Mammary epithelial cell (primary cell): ENCODE measurements at regions not wholly inside any gene's neighbourhood (a gene's known extent, or its start where the extent isn't known, plus 50 kb on each side); places are given as distances from the start of the nearest gene placed in this dataset.

Source experiments
- CTCF ChIP-seq, 2 donors: IDR thresholded peaks in 1 of 2; conservative IDR thresholded peaks in 1 of 2; 2 replicates each; pipeline ENCODE4 v1.5.1; 2011 to 2012; ENCODE audit warnings: inconsistent platforms in 2 of 2, low read length in 2 of 2, mild to moderate bottlenecking in 2 of 2, control low read depth in 1 of 2, low read depth in 1 of 2; ENCODE audit not compliant: insufficient read depth in 1 of 2; ENCODE audit errors: extremely low read depth in 1 of 2
- EZH2 ChIP-seq: IDR thresholded peaks from 2 replicates; pipeline ENCODE4 v1.6.1; 2012; ENCODE audit warnings: low read length, inconsistent platforms, borderline replicate concordance

DNA sequence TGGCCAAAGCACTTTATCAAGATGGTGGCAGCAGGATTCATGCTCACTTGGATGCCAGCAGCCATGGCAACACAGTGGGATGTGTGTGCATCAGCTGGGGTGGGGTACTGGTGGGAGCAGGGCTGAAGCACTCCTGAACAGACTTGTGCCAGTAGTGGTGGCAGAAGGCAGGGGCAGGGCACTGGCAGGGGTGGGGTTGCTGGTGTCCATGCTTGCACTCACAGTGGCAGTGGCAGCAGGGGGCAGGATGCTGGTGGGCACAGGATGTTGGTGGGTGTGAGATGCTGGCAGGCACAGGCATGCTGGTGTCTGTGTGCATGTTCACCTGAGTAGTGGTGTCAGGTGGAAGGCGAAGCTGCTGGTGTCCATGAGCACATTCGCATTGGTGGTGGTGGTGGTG lies 161.0 kb upstream of the PMFBP1 start:
- TF ChIP-seq CTCF (conservative IDR thresholded peaks at IDR 0.05 in 1 of 2, IDR thresholded peaks at IDR 0.05 in 1 of 2; ENCODE audit: extremely low read depth in 1 of 2, insufficient read depth in 1 of 2, low read depth in 1 of 2, low read length in 2 of 2) (no peak), EZH2 (no peak)
